ENCODE measurements at regions not wholly inside any gene's neighbourhood (a gene's known extent, or its start where the extent isn't known, plus 50 kb on each side); places are given as distances from the start of the nearest gene placed in this dataset.

GRCh38 chr12:70120970-70121369 lies 122.3 kb upstream of the CNOT2 start:
- no peak for DNase-seq
- H3K4me1 ChIP-seq = no peaks in the 10 kb centered on the region
- no peak for ATAC-seq
- H3K4me3 ChIP-seq = no peak overlapping the region
- H3K27ac ChIP-seq = no peak overlapping the region
- H3K36me3 ChIP-seq = no peaks in the 10 kb centered on the region
- no peak for TF ChIP-seq CTCF (IDR thresholded peaks at IDR 0.05)
- no peaks in the 10 kb centered on the region for H3K27me3 ChIP-seq
- intact Hi-C loops (cut with DNase I) = no loop called here
- no peaks in the 10 kb centered on the region for H3K9me3 ChIP-seq

GRCh38 chr12:70121562-70121961 lies 121.7 kb upstream of the CNOT2 start:
- H3K4me3 ChIP-seq = no peak overlapping the region
- H3K27ac ChIP-seq = no peak overlapping the region
- H3K36me3 ChIP-seq = no peaks in the 10 kb centered on the region
- DNase-seq (no peak), ATAC-seq (no peak)
- TF ChIP-seq CTCF (IDR thresholded peaks at IDR 0.05) = no peak
- intact Hi-C loops (cut with DNase I) = no loop called here
- H3K27me3 ChIP-seq = no peaks in the 10 kb centered on the region
- H3K9me3 ChIP-seq = no peaks in the 10 kb centered on the region
- H3K4me1 ChIP-seq = no peaks in the 10 kb centered on the region

GRCh38 chr12:70122804-70123203 lies 120.4 kb upstream of the CNOT2 start:
- intact Hi-C loops (cut with DNase I) = no loop called here
- DNase-seq = no peak
- no peaks in the 10 kb centered on the region for H3K27me3 ChIP-seq
- TF ChIP-seq CTCF (IDR thresholded peaks at IDR 0.05) = no peak
- no peaks in the 10 kb centered on the region for H3K9me3 ChIP-seq
- no peaks in the 10 kb centered on the region for H3K36me3 ChIP-seq
- ATAC-seq = no peak
- no peaks in the 10 kb centered on the region for H3K4me1 ChIP-seq
- no peak overlapping the region for H3K27ac ChIP-seq
- H3K4me3 ChIP-seq = no peak overlapping the region

GRCh38 chr12:70149013-70149412 lies 94.2 kb upstream of the CNOT2 start:
- intact Hi-C loops (cut with DNase I) = no loop called here
- H3K27ac ChIP-seq = no peak overlapping the region
- H3K9me3 ChIP-seq = peaks cover 0 to 11% of the 10 kb centered on the region in 2 donors
- H3K36me3 ChIP-seq = no peaks in the 10 kb centered on the region
- ATAC-seq (no peak), DNase-seq (no peak)
- H3K27me3 ChIP-seq = no peaks in the 10 kb centered on the region
- no peaks in the 10 kb centered on the region for H3K4me1 ChIP-seq
- TF ChIP-seq CTCF (IDR thresholded peaks at IDR 0.05) = no peak
- no peak overlapping the region for H3K4me3 ChIP-seq

GRCh38 chr12:70149665-70150064 lies 93.6 kb upstream of the CNOT2 start:
- H3K27ac ChIP-seq = no peak overlapping the region
- DNase-seq = no peak
- no peak overlapping the region for H3K4me3 ChIP-seq
- no peak for ATAC-seq
- H3K4me1 ChIP-seq = no peaks in the 10 kb centered on the region
- no peaks in the 10 kb centered on the region for H3K36me3 ChIP-seq
- H3K9me3 ChIP-seq = peaks cover 0 to 18% of the 10 kb centered on the region in 2 donors
- no peaks in the 10 kb centered on the region for H3K27me3 ChIP-seq
- intact Hi-C loops (cut with DNase I) = no loop called here
- TF ChIP-seq CTCF (IDR thresholded peaks at IDR 0.05) = no peak

Data from left lung (tissue), 4 donors.